CD4-positive, alpha-beta T cell treated with Interleukin-2 at 100 ng/mL for 4 hours (primary cell): ENCODE measurements at regions not wholly inside any gene's neighbourhood (a gene's known extent, or its start where the extent isn't known, plus 50 kb on each side); places are given as distances from the start of the nearest gene placed in this dataset.
"Not testable (repeated sequence)": the region's sequence is repeated elsewhere in the genome, so short reads cannot be mapped to it uniquely, and the experiment has no call there.

ENCODE experiments used
- DNase-seq: peaks from one replicate; pipeline ENCODE4 v3.0.0-alpha.2; 2020; ENCODE audit warnings: low spot score

- not testable (repeated sequence) for DNase-seq
These were observed 108.1 kb upstream of the PTPN20 start for GRCh38 chr10:46803082-46803481.

GRCh38 chr10:46810222-46810621, 101.0 kb upstream of the PTPN20 start:
- DNase-seq: not testable (repeated sequence)

GRCh38 chr10:46816126-46816525, 95.1 kb upstream of the PTPN20 start:
- not testable (repeated sequence) for DNase-seq

GRCh38 chr10:46840393-46841050, 70.7 kb upstream of the PTPN20 start:
- not testable (repeated sequence) for DNase-seq

GRCh38 chr10:46841051-46841593, 70.1 kb upstream of the PTPN20 start:
- not testable (repeated sequence) for DNase-seq

GRCh38 chr10:46845194-46845593, 66.0 kb upstream of the PTPN20 start:
- DNase-seq: not testable (repeated sequence)

- DNase-seq: not testable (repeated sequence)
These were observed 65.6 kb upstream of the PTPN20 start for GRCh38 chr10:46845640-46846039.

- DNase-seq: not testable (repeated sequence)
These were observed 50.5 kb upstream of the PTPN20 start for GRCh38 chr10:46860753-46861152.
